ENCODE measurements at regions not wholly inside any gene's neighbourhood (a gene's known extent, or its start where the extent isn't known, plus 50 kb on each side); places are given as distances from the start of the nearest gene placed in this dataset.

- Histone ChIP-seq H3K4me3 (ENCODE audit: low read length) (no peak overlapping the region), H3K27ac (ENCODE audit: low read length) (no peak overlapping the region), H3K9me2 (replicated peaks; ENCODE audit: low read length) (no peaks in the 10 kb centered on the region), H3K36me3 (ENCODE audit: low read depth, low read length) (no peaks in the 10 kb centered on the region), H3K79me2 (ENCODE audit: low read length) (no peaks in the 10 kb centered on the region), H3K27me3 (ENCODE audit: low read length) (no peaks in the 10 kb centered on the region), H3F3A (ENCODE audit: low read length, unreplicated experiment) (no peaks in the 10 kb centered on the region), H3K4me2 (ENCODE audit: low read length) (no peak overlapping the region), H3K4me1 (ENCODE audit: insufficient read depth, low read length) (no peaks in the 10 kb centered on the region), H4K20me1 (ENCODE audit: low read length) (no peaks in the 10 kb centered on the region), H2AFZ (ENCODE audit: low read length) (no peak overlapping the region), H3K9me3 (ENCODE audit: low read length) (no peaks in the 10 kb centered on the region), H3K9ac (ENCODE audit: low read length) (no peak overlapping the region)
- ATAC-seq = no peak
- ChIA-PET CTCF (no interaction called here), POLR2A (ENCODE audit: unreplicated experiment) (no interaction called here)
- no TSS peak for BruUV-seq (replicated peaks)
- intact Hi-C loops (cut with micrococcal nuclease) = no loop called here
- no peak for DNase-seq
- no peak for TF ChIP-seq EZH2phosphoT487 (IDR thresholded peaks at IDR 0.05; ENCODE audit: borderline replicate concordance, low read length)
- no peak for TF ChIP-seq CTCF (conservative IDR thresholded peaks at IDR 0.05; ENCODE audit: low read depth, low read length)
- no peak for TF ChIP-seq EZH2 (IDR thresholded peaks at IDR 0.05; ENCODE audit: low read length, unreplicated experiment)
Measured at GRCh38 chr12:78617683-78618082, 246.9 kb upstream of the SYT1 start.

GRCh38 chr12:78622529-78623195 lies 241.9 kb upstream of the SYT1 start:
- no peaks in the 10 kb centered on the region for H3K27me3 ChIP-seq (ENCODE audit: low read length)
- no peak for TF ChIP-seq EZH2phosphoT487 (IDR thresholded peaks at IDR 0.05; ENCODE audit: borderline replicate concordance, low read length)
- TF ChIP-seq EZH2 (IDR thresholded peaks at IDR 0.05; ENCODE audit: low read length, unreplicated experiment) = no peak
- TF ChIP-seq CTCF (conservative IDR thresholded peaks at IDR 0.05; ENCODE audit: low read depth, low read length) = no peak
- H3K9me3 ChIP-seq (ENCODE audit: low read length) = no peaks in the 10 kb centered on the region
- no peak overlapping the region for H2AFZ ChIP-seq (ENCODE audit: low read length)
- H3K9me2 ChIP-seq (replicated peaks; ENCODE audit: low read length) = no peaks in the 10 kb centered on the region
- ATAC-seq (no peak), DNase-seq (no peak)
- H3K36me3 ChIP-seq (ENCODE audit: low read depth, low read length) = no peaks in the 10 kb centered on the region
- ChIA-PET CTCF (no interaction called here), POLR2A (ENCODE audit: unreplicated experiment) (no interaction called here)
- H3K4me3 ChIP-seq (ENCODE audit: low read length) = no peak overlapping the region
- BruUV-seq (replicated peaks) = no TSS peak
- intact Hi-C loops (cut with micrococcal nuclease) = no loop called here
- no peak overlapping the region for H3K4me2 ChIP-seq (ENCODE audit: low read length)
- no peaks in the 10 kb centered on the region for H4K20me1 ChIP-seq (ENCODE audit: low read length)
- H3F3A ChIP-seq (ENCODE audit: low read length, unreplicated experiment) = no peaks in the 10 kb centered on the region
- H3K79me2 ChIP-seq (ENCODE audit: low read length) = no peaks in the 10 kb centered on the region
- no peak overlapping the region for H3K27ac ChIP-seq (ENCODE audit: low read length)
- no peaks in the 10 kb centered on the region for H3K4me1 ChIP-seq (ENCODE audit: insufficient read depth, low read length)
- no peak overlapping the region for H3K9ac ChIP-seq (ENCODE audit: low read length)

- no peak overlapping the region for H2AFZ ChIP-seq (ENCODE audit: low read length)
- H3F3A ChIP-seq (ENCODE audit: low read length, unreplicated experiment) = no peaks in the 10 kb centered on the region
- no peaks in the 10 kb centered on the region for H3K79me2 ChIP-seq (ENCODE audit: low read length)
- H3K4me1 ChIP-seq (ENCODE audit: insufficient read depth, low read length) = no peaks in the 10 kb centered on the region
- H3K27ac ChIP-seq (ENCODE audit: low read length) = no peak overlapping the region
- no peak overlapping the region for H3K9ac ChIP-seq (ENCODE audit: low read length)
- H3K4me2 ChIP-seq (ENCODE audit: low read length) = no peak overlapping the region
- TF ChIP-seq EZH2 (IDR thresholded peaks at IDR 0.05; ENCODE audit: low read length, unreplicated experiment) = no peak
- no peak for TF ChIP-seq EZH2phosphoT487 (IDR thresholded peaks at IDR 0.05; ENCODE audit: borderline replicate concordance, low read length)
- no peak for TF ChIP-seq CTCF (conservative IDR thresholded peaks at IDR 0.05; ENCODE audit: low read depth, low read length)
- DNase-seq (no peak), ATAC-seq (no peak)
- POLR2A ChIA-PET (ENCODE audit: unreplicated experiment) = no interaction called here
- CTCF ChIA-PET = no interaction called here
- H3K4me3 ChIP-seq (ENCODE audit: low read length) = no peak overlapping the region
- no peaks in the 10 kb centered on the region for H3K9me3 ChIP-seq (ENCODE audit: low read length)
- no TSS peak for BruUV-seq (replicated peaks)
- H3K9me2 ChIP-seq (replicated peaks; ENCODE audit: low read length) = no peaks in the 10 kb centered on the region
- no peaks in the 10 kb centered on the region for H4K20me1 ChIP-seq (ENCODE audit: low read length)
- H3K27me3 ChIP-seq (ENCODE audit: low read length) = no peaks in the 10 kb centered on the region
- intact Hi-C loops (cut with micrococcal nuclease) = no loop called here
- H3K36me3 ChIP-seq (ENCODE audit: low read depth, low read length) = no peaks in the 10 kb centered on the region
Measured at GRCh38 chr12:78628491-78629100, 236.0 kb upstream of the SYT1 start.
